ENCODE measurements at regions not wholly inside any gene's neighbourhood (a gene's known extent, or its start where the extent isn't known, plus 50 kb on each side); places are given as distances from the start of the nearest gene placed in this dataset.

GRCh38 chr7:69508736-69509135, 89.5 kb upstream of the AUTS2 start:
- TF ChIP-seq NR2F2 (IDR thresholded peaks at IDR 0.05) (no peak), HNF4A (conservative IDR thresholded peaks at IDR 0.05) (no peak), REST (IDR thresholded peaks at IDR 0.05) (no peak), RAD21 (IDR thresholded peaks at IDR 0.05) (no peak), EGR1 (IDR thresholded peaks at IDR 0.05; ENCODE audit: low read depth in 2 of 2) (no peak), GABPA (IDR thresholded peaks at IDR 0.05 in 1 of 2, conservative IDR thresholded peaks at IDR 0.05 in 1 of 2) (no peak), YY1 (IDR thresholded peaks at IDR 0.05) (no peak), ATF3 (IDR thresholded peaks at IDR 0.05) (no peak), FOXA2 (IDR thresholded peaks at IDR 0.05) (no peak), SP1 (IDR thresholded peaks at IDR 0.05) (no peak), JUND (IDR thresholded peaks at IDR 0.05) (no peak), RXRA (IDR thresholded peaks at IDR 0.05) (no peak), HNF4G (IDR thresholded peaks at IDR 0.05) (no peak), CTCF (IDR thresholded peaks at IDR 0.05; ENCODE audit: low read depth, low read length, missing input control) (no peak), FOXA1 (IDR thresholded peaks at IDR 0.05) (no peak), TAF1 (conservative IDR thresholded peaks at IDR 0.05) (no peak), ZBTB33 (IDR thresholded peaks at IDR 0.05) (no peak), MAX (IDR thresholded peaks at IDR 0.05) (no peak)

More at GRCh38 chr7:69508736-69509135, 89.5 kb upstream of the AUTS2 start:
- Histone ChIP-seq H3K27me3 (ENCODE audit: control insufficient read depth in 4 of 4, insufficient read depth in 4 of 4, low read length in 3 of 4) (no peaks in the 10 kb centered on the region), H3K4me3 (ENCODE audit: low read depth in 1 of 3, low read length in 3 of 3) (no peak overlapping the region), H3K9me3 (ENCODE audit: control insufficient read depth in 4 of 4, low read length in 3 of 4) (peaks cover 0 to 1% (median 0%) of the 10 kb centered on the region in 4 donors), H3K27ac (ENCODE audit: low read depth in 1 of 2, low read length in 2 of 2) (no peak overlapping the region), H3K4me1 (ENCODE audit: control insufficient read depth in 4 of 4, insufficient read depth in 4 of 4, low read length in 3 of 4) (no peaks in the 10 kb centered on the region), H3K36me3 (ENCODE audit: control insufficient read depth in 4 of 4, insufficient read depth in 3 of 4, low read depth in 1 of 4, low read length in 3 of 4) (no peaks in the 10 kb centered on the region), H3K9ac (ENCODE audit: low read depth in 1 of 2, low read length in 2 of 2) (no peak overlapping the region)
- DNase-seq (ENCODE audit: low spot score) = no peak
- 94% methylated on average over 2 of the region's 2 CpGs for WGBS
